ENCODE measurements at regions not wholly inside any gene's neighbourhood (a gene's known extent, or its start where the extent isn't known, plus 50 kb on each side); places are given as distances from the start of the nearest gene placed in this dataset. TPM values are rescaled to one million over a fixed set of nuclear protein-coding genes. Genes with fewer than 3 reads are reported as not detected.

Small RNA genes in the stretch of these regions (small RNA-seq; reads per million reads assigned to genes)
- gene AL049861.1 = not detected
- not detected for gene RF02271
- gene RN7SL583P = not detected
- gene RNA5SP52 = 1.3 reads per million, percentile 61 among the genes with 10 or more reads in this experiment

Data from OCI-LY7 (cell line).